IMR-90 (cell line): ENCODE measurements at regions not wholly inside any gene's neighbourhood (a gene's known extent, or its start where the extent isn't known, plus 50 kb on each side); places are given as distances from the start of the nearest gene placed in this dataset.

ENCODE experiments used
- BHLHE40 ChIP-seq: fragments of 150-350 bp; IDR thresholded peaks from 2 replicates; pipeline ENCODE4 v1.6.1; 2016; ENCODE audit warnings: mild to moderate bottlenecking, low read depth, low read length
- CEBPB ChIP-seq: IDR thresholded peaks from 2 replicates; pipeline ENCODE4 v1.6.1; 2012; ENCODE audit warnings: low read depth, low read length, improper control_type of control experiment
- CTCF ChIP-seq: conservative IDR thresholded peaks from 2 replicates; pipeline ENCODE4 v1.5.1; 2012; ENCODE audit warnings: mild to moderate bottlenecking, low read depth, low read length, improper control_type of control experiment
- MAZ ChIP-seq: IDR thresholded peaks from 2 replicates; pipeline ENCODE4 v1.6.1; 2012; ENCODE audit warnings: low read depth, mild to moderate bottlenecking, low read length, improper control_type of control experiment, moderate library complexity, borderline replicate concordance
- POLR2A ChIP-seq: IDR thresholded peaks from 2 replicates; pipeline ENCODE4 v1.6.1; 2012; ENCODE audit warnings: mild to moderate bottlenecking, low read depth, low read length
- RFX5 ChIP-seq: IDR thresholded peaks from 2 replicates; pipeline ENCODE4 v1.8.0; 2012; ENCODE audit warnings: low read depth, mild to moderate bottlenecking, low read length, moderate library complexity

GRCh38 chr18:65975536-65975935, 224.7 kb downstream of the CDH7 start:
- TF ChIP-seq CTCF (no peak), POLR2A (no peak), CEBPB (no peak), RFX5 (no peak), MAZ (no peak), BHLHE40 (no peak)
